ENCODE measurements at regions not wholly inside any gene's neighbourhood (a gene's known extent, or its start where the extent isn't known, plus 50 kb on each side); places are given as distances from the start of the nearest gene placed in this dataset.

- TF ChIP-seq CTCF (IDR thresholded peaks at IDR 0.05) (no peak), EZH2 (IDR thresholded peaks at IDR 0.05) (no peak), EZH2phosphoT487 (IDR thresholded peaks at IDR 0.05) (no peak)
These were observed 448.9 kb upstream of the FAR2 start for GRCh38 chr12:28700161-28700560.
